A549 (cell line): ENCODE measurements at regions not wholly inside any gene's neighbourhood (a gene's known extent, or its start where the extent isn't known, plus 50 kb on each side); places are given as distances from the start of the nearest gene placed in this dataset.

ENCODE experiments used
- ATAC-seq, 2 experiments: fragments of 200-7000 bp in 1 of 2; fragments of >200 bp in 1 of 2; cut with Nextera tagmentation in 1 of 2; cut with Tn5 transposase in 1 of 2; 3 replicates each; pipeline versions ENCODE4 v1.8.0 to v1.9.1; 2018 to 2020; ENCODE audit warnings: mild to moderate bottlenecking in 1 of 2, moderate library complexity in 1 of 2
- CTCF ChIA-PET: fragments of 300-600 bp; sonication (Branson Sonifier 250); formaldehyde crosslinking; extraction: SDS; loops from one replicate; lab custom pipeline; 2021; ENCODE audit warnings: antibody characterized with exemption, inconsistent platforms; lab: Yijun Ruan, JAX
- POLR2A ChIA-PET: fragments of 350-600 bp; formaldehyde crosslinking; extraction: SDS; loops from one replicate; lab custom pipeline; 2021; ENCODE audit warnings: antibody characterized with exemption, inconsistent platforms; lab: Yijun Ruan, JAX
- DNase-seq, 2 experiments: peaks; one replicate each; pipeline versions ENCODE4 v3.0.0 to v3.0.0-alpha.2; 2011 to 2016; ENCODE audit warnings: low read depth in 1 of 2, low spot score in 1 of 2
- FAIRE-seq: peaks from 2 replicates; lab custom pipeline; 2011; peaks lifted over from hg19 to GRCh38; lab: Jason Lieb, UNC
- H3K27ac ChIP-seq, 2 experiments: fragments of >200 bp; sonication (Bioruptor Twin); formaldehyde crosslinking; 3 replicates each; pipeline ENCODE4 v1.5.1; 2016 to 2017
- H3K4me1 ChIP-seq: fragments of >200 bp; sonication (Bioruptor Twin); formaldehyde crosslinking; 3 replicates; pipeline ENCODE4 v1.6.1; 2016
- H3K4me2 ChIP-seq: fragments of >200 bp; sonication (Bioruptor Twin); formaldehyde crosslinking; 3 replicates; pipeline ENCODE4 v1.6.1; 2016
- H3K4me3 ChIP-seq: fragments of >200 bp; sonication (Bioruptor Twin); formaldehyde crosslinking; 3 replicates; pipeline ENCODE4 v1.5.1; 2016
- H3K9me3 ChIP-seq: fragments of >200 bp; sonication (Bioruptor Twin); formaldehyde crosslinking; 3 replicates; pipeline ENCODE4 v1.6.1; 2016
- ATOH8 ChIP-seq: fragments of 250-450 bp; sonication (Bioruptor Pico); IDR thresholded peaks from 2 replicates; pipeline ENCODE4 v1.5.0; 2020; ENCODE audit warnings: low read depth, mild to moderate bottlenecking, moderate library complexity
- BCL3 ChIP-seq: fragments of >200 bp; sonication (Bioruptor Twin); formaldehyde crosslinking; IDR thresholded peaks from 3 replicates; pipeline ENCODE4 v1.6.1; 2016
- CEBPB ChIP-seq, 2 experiments: fragments of >200 bp in 1 of 2; sonication (Bioruptor Twin) in 1 of 2; formaldehyde crosslinking in 1 of 2; IDR thresholded peaks; 2 replicates each; pipeline ENCODE4 v1.6.1; 2012 to 2016
- CHD2 ChIP-seq: fragments of 150-350 bp; IDR thresholded peaks from 2 replicates; pipeline ENCODE4 v1.6.1; 2014; ENCODE audit warnings: low read length; ENCODE audit not compliant: partially characterized antibody
- CHD4 ChIP-seq: fragments of 200-600 bp; sonication (generic); IDR thresholded peaks from 2 replicates; pipeline ENCODE4 v1.6.1; 2016; ENCODE audit warnings: antibody characterized with exemption, mild to moderate bottlenecking, borderline replicate concordance
- E2F6 ChIP-seq: IDR thresholded peaks from 2 replicates; pipeline ENCODE4 v1.6.1; 2012; ENCODE audit warnings: low read depth, borderline replicate concordance
- EHMT2 ChIP-seq: fragments of 200-600 bp; sonication (generic); IDR thresholded peaks from 2 replicates; pipeline ENCODE4 v1.6.1; 2016; ENCODE audit warnings: antibody characterized with exemption, low read depth, mild to moderate bottlenecking, moderate library complexity
- ESRRA ChIP-seq: fragments of 150-350 bp; IDR thresholded peaks from 2 replicates; pipeline ENCODE4 v1.6.1; 2014; ENCODE audit warnings: mild to moderate bottlenecking, low read length, borderline replicate concordance
- FOSB ChIP-seq: fragments of 250-450 bp; sonication (Bioruptor Pico); IDR thresholded peaks from 2 replicates; pipeline ENCODE4 v1.5.0; 2020; ENCODE audit warnings: mild to moderate bottlenecking, moderate library complexity
- FOSL2 ChIP-seq, 2 experiments: fragments of 450-650 bp in 1 of 2; fragments of >200 bp in 1 of 2; sonication (Bioruptor Twin) in 1 of 2; formaldehyde crosslinking; IDR thresholded peaks; 2 replicates each; pipeline versions ENCODE4 v1.5.0 to v1.6.1; 2016 to 2020; ENCODE audit warnings: mild to moderate bottlenecking in 1 of 2, moderate library complexity in 1 of 2
- HMGXB4 ChIP-seq: fragments of 250-450 bp; sonication (Bioruptor Pico); IDR thresholded peaks from 2 replicates; pipeline ENCODE4 v1.5.0; 2021; ENCODE audit warnings: mild to moderate bottlenecking, moderate library complexity, borderline replicate concordance
- JUNB ChIP-seq: fragments of >200 bp; sonication (Bioruptor Twin); formaldehyde crosslinking; IDR thresholded peaks from 2 replicates; pipeline ENCODE4 v1.6.1; 2016
- KDM1A ChIP-seq: fragments of 200-600 bp; sonication (generic); IDR thresholded peaks from 2 replicates; pipeline ENCODE4 v1.6.1; 2016; ENCODE audit warnings: low read depth, mild to moderate bottlenecking
- KDM5A ChIP-seq: fragments of 200-600 bp; sonication (generic); IDR thresholded peaks from 2 replicates; pipeline ENCODE4 v1.6.1; 2016; ENCODE audit warnings: antibody characterized with exemption, mild to moderate bottlenecking
- MYC ChIP-seq: IDR thresholded peaks from 2 replicates; pipeline ENCODE4 v1.6.1; 2012; ENCODE audit warnings: mild to moderate bottlenecking, inconsistent platforms, low read length, improper control_type of control experiment, borderline replicate concordance
- NFE2L2 ChIP-seq: fragments of 150-350 bp; conservative IDR thresholded peaks from 2 replicates; pipeline ENCODE4 v1.6.1; 2014; ENCODE audit warnings: low read length
- NR3C1 ChIP-seq: fragments of >200 bp; sonication (Bioruptor Twin); formaldehyde crosslinking; IDR thresholded peaks from 3 replicates; pipeline ENCODE4 v1.6.1; 2017
- PBX3 ChIP-seq: IDR thresholded peaks from 2 replicates; pipeline ENCODE4 v1.6.1; 2012
- POLR2AphosphoS2 ChIP-seq: conservative IDR thresholded peaks from 2 replicates; pipeline ENCODE4 v1.6.1; 2012; ENCODE audit warnings: low read length, improper control_type of control experiment, inconsistent platforms
- RAD21 ChIP-seq, 2 experiments: fragments of >200 bp in 1 of 2; sonication (Bioruptor Twin) in 1 of 2; formaldehyde crosslinking in 1 of 2; IDR thresholded peaks in 1 of 2; conservative IDR thresholded peaks in 1 of 2; 2 replicates in 1 of 2; 3 replicates in 1 of 2; pipeline ENCODE4 v1.6.1; 2012 to 2018; ENCODE audit warnings: inconsistent platforms in 1 of 2
- RARB ChIP-seq: fragments of 250-450 bp; sonication (Bioruptor Pico); IDR thresholded peaks from 2 replicates; pipeline ENCODE4 v1.8.0; 2021; ENCODE audit warnings: mild to moderate bottlenecking, moderate library complexity
- RCOR1 ChIP-seq: fragments of 150-350 bp; IDR thresholded peaks from 2 replicates; pipeline ENCODE4 v1.6.1; 2014; ENCODE audit warnings: antibody characterized with exemption, low read length, low read depth
- SREBF2 ChIP-seq: fragments of 450-650 bp; IDR thresholded peaks from 2 replicates; pipeline ENCODE4 v1.6.1; 2014; ENCODE audit warnings: mild to moderate bottlenecking, moderate library complexity
- TP53 ChIP-seq: fragments of 250-450 bp; sonication (Bioruptor Pico); IDR thresholded peaks from 2 replicates; pipeline ENCODE4 v1.5.0; 2021; ENCODE audit warnings: mild to moderate bottlenecking, moderate library complexity
- WGBS: methylation state at CpG from one replicate; pipeline ENCODE4 v1.1.6; 2017; ENCODE audit errors: missing lambda C conversion rate; 5-methylcytosine and 5-hydroxymethylcytosine counted together

GRCh38 chr2:19815746-19816145 lies 86.0 kb downstream of the TTC32 start:
- WGBS, result 5% methylated on average over 1 of the region's 1 CpG
- FAIRE-seq (no peak), ATAC-seq (no peak), DNase-seq (no peak)
- CTCF ChIA-PET, result interaction anchor here (1.2 kb wide), 1 partner anchor 47 kb away, joined by 3 read pairs; no protein-coding TSS in a partner anchor
- H3K4me2 ChIP-seq, result no peak overlapping the region
- H3K4me1 ChIP-seq, result peaks cover 10% of the 10 kb centered on the region
- no peak overlapping the region for H3K4me3 ChIP-seq
- POLR2A ChIA-PET, result no interaction called here
- H3K27ac ChIP-seq, result no peak overlapping the region
- no peak for TF ChIP-seq PBX3
- no peak for TF ChIP-seq NFE2L2
- no peak for TF ChIP-seq KDM1A
- TF ChIP-seq HMGXB4 (CRISPR knock-in tag), result no peak
- TF ChIP-seq BCL3, result no peak
- no peak for TF ChIP-seq ESRRA
- TF ChIP-seq KDM5A, result no peak
- no peak for TF ChIP-seq POLR2AphosphoS2
- no peak for TF ChIP-seq EHMT2
- TF ChIP-seq CHD4, result no peak
- TF ChIP-seq MYC, result no peak
- no peak for TF ChIP-seq RAD21 (conservative IDR thresholded peaks at IDR 0.05 in 1 of 2, IDR thresholded peaks at IDR 0.05 in 1 of 2)
- TF ChIP-seq NR3C1, result no peak
- TF ChIP-seq ATOH8 (CRISPR knock-in tag), result no peak
- no peak for TF ChIP-seq CHD2
- H3K9me3 ChIP-seq, result no peaks in the 10 kb centered on the region

- Histone ChIP-seq H3K4me1 (no peaks in the 10 kb centered on the region), H3K4me3 (no peak overlapping the region), H3K4me2 (no peak overlapping the region), H3K27ac (no peak overlapping the region), H3K9me3 (no peaks in the 10 kb centered on the region)
- DNase-seq, result no peak
- ATAC-seq, result no peak
- 54% methylated on average over 5 of the region's 5 CpGs for WGBS
- TF ChIP-seq TP53, result no peak
- no peak for TF ChIP-seq RAD21 (conservative IDR thresholded peaks at IDR 0.05 in 1 of 2, IDR thresholded peaks at IDR 0.05 in 1 of 2)
- no peak for TF ChIP-seq CEBPB (IDR thresholded peaks at IDR 0.05)
- no peak for TF ChIP-seq JUNB
- no peak for TF ChIP-seq FOSL2 (IDR thresholded peaks at IDR 0.05)
- TF ChIP-seq FOSL2 (CRISPR knock-in tag; IDR thresholded peaks at IDR 0.05), result no peak
- no peak for TF ChIP-seq RCOR1
- no peak for TF ChIP-seq RARB (CRISPR knock-in tag)
- no peak for TF ChIP-seq POLR2AphosphoS2
- no peak for TF ChIP-seq SREBF2
- TF ChIP-seq ATOH8 (CRISPR knock-in tag), result no peak
- TF ChIP-seq E2F6, result no peak
- no peak for TF ChIP-seq FOSB
- no peak for FAIRE-seq
- CTCF ChIA-PET, result interaction anchor here (1.4 kb wide), 1 partner anchor 23 kb away, joined by 5 read pairs; no protein-coding TSS in a partner anchor
- POLR2A ChIA-PET, result no interaction called here
These were observed 89.6 kb downstream of the TTC32 start for GRCh38 chr2:19812166-19812565.
